AG09309 (cell line): ENCODE measurements at regions not wholly inside any gene's neighbourhood (a gene's known extent, or its start where the extent isn't known, plus 50 kb on each side); places are given as distances from the start of the nearest gene placed in this dataset.

Source experiments
- DNase-seq: peaks from one replicate; pipeline ENCODE4 v3.0.0-alpha.2; 2010; ENCODE audit warnings: low read depth
- H3K4me3 ChIP-seq: 2 replicates; pipeline ENCODE4 v1.5.1; 2011; ENCODE audit warnings: mild to moderate bottlenecking, low read depth, low read length, moderate library complexity; ENCODE audit not compliant: control insufficient read depth
- TF ChIP-seq, protein P1 (sequence below): IDR thresholded peaks from 2 replicates; pipeline ENCODE4 v1.5.1; 2011; ENCODE audit warnings: mild to moderate bottlenecking, low read depth, low read length, inconsistent platforms; ENCODE audit not compliant: insufficient read depth, control insufficient read depth; ENCODE audit errors: missing control alignments

- H3K4me3 ChIP-seq: no peak overlapping the region
- TF ChIP-seq, protein P1, sequence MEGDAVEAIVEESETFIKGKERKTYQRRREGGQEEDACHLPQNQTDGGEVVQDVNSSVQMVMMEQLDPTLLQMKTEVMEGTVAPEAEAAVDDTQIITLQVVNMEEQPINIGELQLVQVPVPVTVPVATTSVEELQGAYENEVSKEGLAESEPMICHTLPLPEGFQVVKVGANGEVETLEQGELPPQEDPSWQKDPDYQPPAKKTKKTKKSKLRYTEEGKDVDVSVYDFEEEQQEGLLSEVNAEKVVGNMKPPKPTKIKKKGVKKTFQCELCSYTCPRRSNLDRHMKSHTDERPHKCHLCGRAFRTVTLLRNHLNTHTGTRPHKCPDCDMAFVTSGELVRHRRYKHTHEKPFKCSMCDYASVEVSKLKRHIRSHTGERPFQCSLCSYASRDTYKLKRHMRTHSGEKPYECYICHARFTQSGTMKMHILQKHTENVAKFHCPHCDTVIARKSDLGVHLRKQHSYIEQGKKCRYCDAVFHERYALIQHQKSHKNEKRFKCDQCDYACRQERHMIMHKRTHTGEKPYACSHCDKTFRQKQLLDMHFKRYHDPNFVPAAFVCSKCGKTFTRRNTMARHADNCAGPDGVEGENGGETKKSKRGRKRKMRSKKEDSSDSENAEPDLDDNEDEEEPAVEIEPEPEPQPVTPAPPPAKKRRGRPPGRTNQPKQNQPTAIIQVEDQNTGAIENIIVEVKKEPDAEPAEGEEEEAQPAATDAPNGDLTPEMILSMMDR: no peak
- no peak for DNase-seq
Observed at GRCh38 chr2:3126911-3127621, 250.6 kb downstream of the EIPR1 start.

- TF ChIP-seq, protein P1: no peak
- no peak for DNase-seq
- H3K4me3 ChIP-seq: no peak overlapping the region
Observed at GRCh38 chr2:3126171-3126910, 251.3 kb downstream of the EIPR1 start.

DNA sequence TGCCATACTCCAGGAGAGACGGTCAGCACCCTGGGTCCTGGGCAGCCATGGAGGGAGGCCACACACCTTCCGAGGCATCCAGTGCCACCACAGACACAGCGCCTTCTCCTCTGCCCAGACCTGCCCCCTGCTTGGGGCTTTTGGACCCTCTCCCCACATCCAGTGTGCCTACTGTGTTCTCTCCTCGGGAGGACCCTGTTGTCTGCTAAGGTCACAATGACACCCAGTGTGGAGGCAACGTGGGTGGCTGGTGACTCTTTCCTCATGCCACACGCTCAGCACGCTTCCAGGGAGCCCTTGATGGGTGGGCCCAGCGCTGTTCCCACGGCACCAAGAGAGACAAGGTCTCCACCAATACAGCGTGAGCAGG lies 251.9 kb downstream of the EIPR1 start:
- no peak overlapping the region for H3K4me3 ChIP-seq
- TF ChIP-seq, protein P1: no peak
- DNase-seq: no peak

DNA sequence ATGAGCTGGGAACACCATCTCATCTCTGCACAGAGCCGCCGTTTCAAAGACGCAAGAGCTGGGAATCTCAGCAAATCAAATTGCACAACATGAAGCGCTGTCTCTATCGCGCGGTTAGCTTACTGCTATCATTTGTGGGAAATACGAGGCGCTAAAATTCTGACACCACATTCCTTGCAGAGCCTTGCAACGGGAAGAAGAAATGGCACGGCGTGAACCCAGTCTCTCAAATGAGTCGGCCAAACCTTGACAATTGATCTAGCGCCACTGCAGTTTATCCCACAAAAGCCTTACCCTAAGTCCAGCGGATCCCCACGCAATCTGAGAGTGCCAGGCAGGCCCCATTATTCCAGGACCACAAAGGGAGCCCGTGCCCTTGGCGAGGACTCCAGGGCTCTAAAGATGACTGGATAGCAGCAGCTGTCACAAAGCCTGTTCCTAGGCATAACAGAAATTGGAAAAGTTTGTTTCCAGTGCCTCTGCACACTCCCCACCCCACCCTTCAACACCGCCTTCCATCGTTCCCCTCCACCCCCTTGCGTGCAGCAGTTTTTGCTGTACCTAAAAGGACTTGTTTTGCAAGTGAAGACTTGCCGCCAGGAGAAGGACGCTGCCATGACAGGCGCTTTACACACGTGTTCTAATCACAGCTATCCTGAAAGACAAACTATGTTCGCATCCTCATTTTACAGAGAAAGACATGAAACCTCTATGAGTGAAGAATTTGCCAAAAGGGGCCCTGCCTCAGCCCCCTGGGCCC lies 252.4 kb downstream of the EIPR1 start:
- no peak overlapping the region for H3K4me3 ChIP-seq
- TF ChIP-seq, protein P1: no peak
- DNase-seq: no peak

GRCh38 chr2:3122525-3122924 lies 255.1 kb downstream of the EIPR1 start:
- TF ChIP-seq, protein P1: no peak
- H3K4me3 ChIP-seq: no peak overlapping the region

DNA sequence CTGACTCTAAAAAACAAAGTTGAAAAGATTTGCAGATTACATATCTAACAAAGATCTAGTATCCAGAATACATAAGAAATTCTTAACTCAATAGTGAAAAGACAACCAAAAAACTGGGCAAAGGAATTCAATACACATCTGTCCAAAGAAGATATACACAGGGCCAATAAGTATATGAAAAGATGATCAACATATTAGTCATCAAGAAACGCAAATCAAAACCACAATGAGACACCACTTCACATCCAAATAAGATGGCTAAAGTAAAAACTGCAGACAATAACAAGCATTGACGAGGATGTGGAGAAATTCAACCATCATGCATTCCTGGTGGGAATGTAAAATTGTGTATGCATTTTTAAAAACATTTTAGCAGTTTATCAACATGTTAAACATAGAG lies 256.0 kb downstream of the EIPR1 start:
- no peak for DNase-seq
- no peak overlapping the region for H3K4me3 ChIP-seq
- TF ChIP-seq, protein P1: no peak

More at GRCh38 chr2:3122525-3122924, 255.1 kb downstream of the EIPR1 start:
- DNase-seq: no peak
